ENCODE measurements at regions not wholly inside any gene's neighbourhood (a gene's known extent, or its start where the extent isn't known, plus 50 kb on each side); places are given as distances from the start of the nearest gene placed in this dataset.

DNA sequence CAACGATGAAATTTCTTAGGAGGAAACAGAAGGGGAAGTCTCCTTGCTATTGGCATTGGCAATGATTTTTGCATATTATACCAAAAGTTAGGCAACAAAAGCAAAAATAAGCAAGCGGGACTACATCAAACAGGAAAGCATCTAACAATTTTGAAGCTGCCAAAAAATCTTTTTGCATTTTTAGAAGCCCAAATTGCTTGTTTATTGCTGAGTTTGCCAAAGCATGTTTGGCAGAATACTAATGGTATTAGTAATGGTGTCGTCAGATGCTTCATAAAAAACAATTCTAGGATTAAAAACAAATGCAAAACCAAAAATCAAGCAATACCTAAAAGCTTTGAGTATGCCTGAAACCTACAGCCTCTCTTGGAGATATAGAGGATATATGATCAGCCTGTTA is 80.0 kb downstream of the GALR1 start:
- H3K36me3 Mint-ChIP-seq (ENCODE audit: insufficient read depth) = no peaks in the 10 kb centered on the region
- TF ChIP-seq, protein P1, sequence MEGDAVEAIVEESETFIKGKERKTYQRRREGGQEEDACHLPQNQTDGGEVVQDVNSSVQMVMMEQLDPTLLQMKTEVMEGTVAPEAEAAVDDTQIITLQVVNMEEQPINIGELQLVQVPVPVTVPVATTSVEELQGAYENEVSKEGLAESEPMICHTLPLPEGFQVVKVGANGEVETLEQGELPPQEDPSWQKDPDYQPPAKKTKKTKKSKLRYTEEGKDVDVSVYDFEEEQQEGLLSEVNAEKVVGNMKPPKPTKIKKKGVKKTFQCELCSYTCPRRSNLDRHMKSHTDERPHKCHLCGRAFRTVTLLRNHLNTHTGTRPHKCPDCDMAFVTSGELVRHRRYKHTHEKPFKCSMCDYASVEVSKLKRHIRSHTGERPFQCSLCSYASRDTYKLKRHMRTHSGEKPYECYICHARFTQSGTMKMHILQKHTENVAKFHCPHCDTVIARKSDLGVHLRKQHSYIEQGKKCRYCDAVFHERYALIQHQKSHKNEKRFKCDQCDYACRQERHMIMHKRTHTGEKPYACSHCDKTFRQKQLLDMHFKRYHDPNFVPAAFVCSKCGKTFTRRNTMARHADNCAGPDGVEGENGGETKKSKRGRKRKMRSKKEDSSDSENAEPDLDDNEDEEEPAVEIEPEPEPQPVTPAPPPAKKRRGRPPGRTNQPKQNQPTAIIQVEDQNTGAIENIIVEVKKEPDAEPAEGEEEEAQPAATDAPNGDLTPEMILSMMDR (IDR thresholded peaks at IDR 0.05; ENCODE audit: unreplicated experiment) = no peak
- no peak overlapping the region for H3K27ac Mint-ChIP-seq
- no peak for DNase-seq (ENCODE audit: low spot score, unreplicated experiment)
- H3K4me3 Mint-ChIP-seq (ENCODE audit: low read depth) = no peak overlapping the region
- H3K9me3 Mint-ChIP-seq (ENCODE audit: low read depth) = peaks cover 12% of the 10 kb centered on the region
- no peaks in the 10 kb centered on the region for H3K27me3 Mint-ChIP-seq
- H3K4me1 Mint-ChIP-seq (ENCODE audit: low read depth) = peaks cover 2% of the 10 kb centered on the region

DNA sequence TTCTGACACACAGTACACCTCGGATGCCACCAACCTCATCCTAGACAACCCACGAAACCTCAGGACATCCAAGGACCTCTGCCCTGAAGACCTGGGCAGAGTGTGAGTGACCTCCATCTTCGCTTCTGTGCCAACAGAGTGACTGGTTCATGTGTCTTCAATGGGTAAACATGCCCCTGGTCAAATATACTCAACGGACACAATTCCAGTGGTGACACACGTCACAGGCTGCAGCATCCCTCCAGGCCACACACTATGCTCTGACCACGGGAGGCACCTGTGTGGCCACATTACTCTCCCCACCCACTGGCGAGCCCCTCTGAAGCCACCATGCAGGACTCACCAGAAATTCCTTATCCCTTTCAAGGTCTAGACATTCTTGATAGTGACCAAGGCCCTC is 85.2 kb downstream of the GALR1 start:
- no peak overlapping the region for H3K4me3 Mint-ChIP-seq (ENCODE audit: low read depth)
- no peak overlapping the region for H3K27ac Mint-ChIP-seq
- peaks cover 3% of the 10 kb centered on the region for H3K4me1 Mint-ChIP-seq (ENCODE audit: low read depth)
- peaks cover 3% of the 10 kb centered on the region for H3K9me3 Mint-ChIP-seq (ENCODE audit: low read depth)
- no peaks in the 10 kb centered on the region for H3K36me3 Mint-ChIP-seq (ENCODE audit: insufficient read depth)
- H3K27me3 Mint-ChIP-seq = peaks cover 8% of the 10 kb centered on the region
- TF ChIP-seq, protein P1 (IDR thresholded peaks at IDR 0.05; ENCODE audit: unreplicated experiment) = no peak
- no peak for DNase-seq (ENCODE audit: low spot score, unreplicated experiment)

DNA sequence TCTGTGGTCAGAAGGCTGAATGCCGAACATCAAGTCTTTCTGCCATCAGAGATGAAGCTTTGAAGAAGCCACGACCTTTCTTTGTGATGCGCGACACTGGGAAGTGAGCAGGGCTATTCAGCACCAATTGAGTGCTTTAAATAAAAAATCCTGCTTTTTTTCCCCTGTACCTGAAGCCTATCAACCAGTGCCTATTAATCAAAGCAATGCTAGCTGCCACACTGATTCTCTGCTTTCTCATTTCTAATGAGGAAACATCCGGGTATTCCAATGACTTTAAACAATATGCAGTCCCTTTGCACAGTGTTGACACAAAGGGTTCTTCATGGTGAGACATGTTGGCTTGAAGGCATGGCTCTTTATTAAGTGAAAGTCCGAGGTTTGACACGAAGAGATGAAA is 88.0 kb downstream of the GALR1 start:
- Mint-ChIP-seq H3K4me3 (ENCODE audit: low read depth) (no peak overlapping the region), H3K4me1 (ENCODE audit: low read depth) (peaks cover 3% of the 10 kb centered on the region), H3K9me3 (ENCODE audit: low read depth) (peaks cover 3% of the 10 kb centered on the region), H3K36me3 (ENCODE audit: insufficient read depth) (no peaks in the 10 kb centered on the region), H3K27me3 (peaks cover 8% of the 10 kb centered on the region), H3K27ac (no peak overlapping the region)
- TF ChIP-seq, protein P1 (IDR thresholded peaks at IDR 0.05; ENCODE audit: unreplicated experiment) = no peak
- DNase-seq (ENCODE audit: low spot score, unreplicated experiment) = no peak

DNA sequence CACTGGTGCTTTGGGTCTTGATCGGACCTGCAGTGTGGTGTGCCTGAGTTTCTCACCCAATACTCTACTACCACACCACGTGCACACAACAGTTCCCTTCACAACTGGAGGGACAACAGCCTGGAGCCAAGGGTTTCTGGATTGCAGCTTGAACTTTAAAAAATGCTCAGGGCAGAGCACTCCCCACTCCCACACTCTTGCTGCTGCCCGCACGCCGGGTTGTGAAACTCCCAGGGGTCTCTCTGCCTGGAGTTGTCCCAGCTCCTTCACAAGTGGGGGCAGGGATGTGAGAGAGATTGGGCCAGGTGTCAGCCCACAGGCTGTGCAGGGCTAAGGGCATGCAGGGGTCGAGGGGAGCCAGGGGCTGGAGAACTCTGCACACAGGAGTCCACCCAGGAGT is 89.4 kb downstream of the GALR1 start:
- TF ChIP-seq, protein P1 (IDR thresholded peaks at IDR 0.05; ENCODE audit: unreplicated experiment) = no peak
- H3K27me3 Mint-ChIP-seq = peaks cover 8% of the 10 kb centered on the region
- peaks cover 2% of the 10 kb centered on the region for H3K9me3 Mint-ChIP-seq (ENCODE audit: low read depth)
- no peak overlapping the region for H3K27ac Mint-ChIP-seq
- peaks cover 2% of the 10 kb centered on the region for H3K4me1 Mint-ChIP-seq (ENCODE audit: low read depth)
- H3K4me3 Mint-ChIP-seq (ENCODE audit: low read depth) = no peak overlapping the region
- no peaks in the 10 kb centered on the region for H3K36me3 Mint-ChIP-seq (ENCODE audit: insufficient read depth)
- no peak for DNase-seq (ENCODE audit: low spot score, unreplicated experiment)

DNA sequence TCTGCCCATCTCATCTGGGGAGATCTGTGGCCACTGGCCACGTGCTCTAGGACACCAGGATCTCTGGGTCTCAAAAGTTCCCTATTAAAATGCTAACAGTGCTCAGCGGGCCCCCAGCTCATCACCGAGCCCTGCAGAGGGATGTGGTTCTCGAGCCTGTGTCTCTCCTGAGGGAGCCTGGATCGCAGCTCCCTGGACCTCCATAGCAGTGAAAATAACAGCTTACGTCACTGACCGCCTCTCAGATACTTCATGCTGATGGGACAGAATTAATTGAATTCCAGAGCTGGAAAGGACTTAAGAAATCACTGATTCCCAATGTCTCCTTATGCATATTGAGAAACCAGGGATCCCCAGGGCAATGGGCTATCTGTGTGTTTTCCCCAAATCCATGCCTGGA is 90.0 kb downstream of the GALR1 start:
- H3K9me3 Mint-ChIP-seq (ENCODE audit: low read depth) = no peaks in the 10 kb centered on the region
- H3K27ac Mint-ChIP-seq = no peak overlapping the region
- no peaks in the 10 kb centered on the region for H3K36me3 Mint-ChIP-seq (ENCODE audit: insufficient read depth)
- peaks cover 8% of the 10 kb centered on the region for H3K27me3 Mint-ChIP-seq
- no peak for DNase-seq (ENCODE audit: low spot score, unreplicated experiment)
- H3K4me3 Mint-ChIP-seq (ENCODE audit: low read depth) = no peak overlapping the region
- peaks cover 3% of the 10 kb centered on the region for H3K4me1 Mint-ChIP-seq (ENCODE audit: low read depth)
- TF ChIP-seq, protein P1 (IDR thresholded peaks at IDR 0.05; ENCODE audit: unreplicated experiment) = no peak
